Astrocyte (in vitro differentiated cells and primary cell): ENCODE measurements at regions not wholly inside any gene's neighbourhood (a gene's known extent, or its start where the extent isn't known, plus 50 kb on each side); places are given as distances from the start of the nearest gene placed in this dataset.

Experiments
- CTCF ChIP-seq: IDR thresholded peaks from 2 replicates; pipeline ENCODE4 v1.5.1; 2011; ENCODE audit warnings: low read depth, mild to moderate bottlenecking, inconsistent platforms, low read length, moderate library complexity; ENCODE audit not compliant: insufficient read depth
- EZH2 ChIP-seq: IDR thresholded peaks from 2 replicates; pipeline ENCODE4 v1.6.1; 2012; ENCODE audit warnings: mild to moderate bottlenecking, low read length, inconsistent platforms; ENCODE audit not compliant: insufficient read depth

GRCh38 chr9:80218328-80218727 lies 646.6 kb downstream of the TLE4 start:
- no peak for TF ChIP-seq CTCF
- TF ChIP-seq EZH2 = no peak
